ENCODE measurements at regions not wholly inside any gene's neighbourhood (a gene's known extent, or its start where the extent isn't known, plus 50 kb on each side); places are given as distances from the start of the nearest gene placed in this dataset.

- no peak for TF ChIP-seq CTCF (conservative IDR thresholded peaks at IDR 0.05; ENCODE audit: low read depth, low read length)
- no peak overlapping the region for H3K4me3 ChIP-seq (ENCODE audit: low read depth, low read length)
- no peak for DNase-seq (ENCODE audit: low read depth)
These were observed 127.7 kb upstream of the ZNF267 start for GRCh38 chr16:31745900-31746299.

GRCh38 chr16:31754998-31755615, 118.5 kb upstream of the ZNF267 start:
- H3K4me3 ChIP-seq (ENCODE audit: low read depth, low read length): no peak overlapping the region
- no peak for DNase-seq (ENCODE audit: low read depth)
- TF ChIP-seq CTCF (conservative IDR thresholded peaks at IDR 0.05; ENCODE audit: low read depth, low read length): no peak

GRCh38 chr16:31764103-31764502, 109.5 kb upstream of the ZNF267 start:
- no peak overlapping the region for H3K4me3 ChIP-seq (ENCODE audit: low read depth, low read length)
- TF ChIP-seq CTCF (conservative IDR thresholded peaks at IDR 0.05; ENCODE audit: low read depth, low read length): no peak
- no peak for DNase-seq (ENCODE audit: low read depth)

GRCh38 chr16:31767267-31767666, 106.3 kb upstream of the ZNF267 start:
- no peak for DNase-seq (ENCODE audit: low read depth)
- H3K4me3 ChIP-seq (ENCODE audit: low read depth, low read length): no peak overlapping the region
- TF ChIP-seq CTCF (conservative IDR thresholded peaks at IDR 0.05; ENCODE audit: low read depth, low read length): no peak

- no peak for DNase-seq (ENCODE audit: low read depth)
- no peak for TF ChIP-seq CTCF (conservative IDR thresholded peaks at IDR 0.05; ENCODE audit: low read depth, low read length)
- H3K4me3 ChIP-seq (ENCODE audit: low read depth, low read length): no peak overlapping the region
These were observed 93.3 kb upstream of the ZNF267 start for GRCh38 chr16:31780342-31780741.

- DNase-seq (ENCODE audit: low read depth): no peak
- H3K4me3 ChIP-seq (ENCODE audit: low read depth, low read length): no peak overlapping the region
- no peak for TF ChIP-seq CTCF (conservative IDR thresholded peaks at IDR 0.05; ENCODE audit: low read depth, low read length)
These were observed 88.5 kb upstream of the ZNF267 start for GRCh38 chr16:31785126-31785525.

GRCh38 chr16:31807086-31807485, 66.5 kb upstream of the ZNF267 start:
- no peak overlapping the region for H3K4me3 ChIP-seq (ENCODE audit: low read depth, low read length)
- DNase-seq (ENCODE audit: low read depth): no peak
- TF ChIP-seq CTCF (conservative IDR thresholded peaks at IDR 0.05; ENCODE audit: low read depth, low read length): no peak
